Aorta (tissue), 5 donors: ENCODE measurements at regions not wholly inside any gene's neighbourhood (a gene's known extent, or its start where the extent isn't known, plus 50 kb on each side); places are given as distances from the start of the nearest gene placed in this dataset.

ENCODE experiments used
- ATAC-seq: fragments of 200-7000 bp; cut with Tn5 transposase; one replicate; pipeline ENCODE4 v1.9.1; 2022; ENCODE audit warnings: moderate library complexity; ENCODE audit not compliant: low FRiP score
- DNase-seq, 2 donors: peaks; one replicate each; pipeline ENCODE4 v3.0.0-alpha.2; 2020
- H3K27ac ChIP-seq, 2 donors: one replicate each; pipeline ENCODE4 v1.5.1; 2013; ENCODE audit warnings: low read length in 2 of 2, mild to moderate bottlenecking in 2 of 2, moderate library complexity in 2 of 2, control low read depth in 1 of 2, inconsistent platforms in 1 of 2, low read depth in 1 of 2
- H3K27me3 ChIP-seq, 2 donors: one replicate each; pipeline ENCODE4 v1.6.1; 2013; ENCODE audit warnings: control low read depth in 1 of 2, low read length in 1 of 2, mild to moderate bottlenecking in 1 of 2, moderate library complexity in 1 of 2; ENCODE audit not compliant: insufficient read depth in 2 of 2, control insufficient read depth in 1 of 2
- H3K36me3 ChIP-seq, 2 donors: one replicate each; pipeline ENCODE4 v1.6.1; 2013; ENCODE audit warnings: control low read depth in 1 of 2, low read length in 1 of 2, mild to moderate bottlenecking in 1 of 2; ENCODE audit not compliant: insufficient read depth in 2 of 2, control insufficient read depth in 1 of 2
- H3K4me1 ChIP-seq, 2 donors: one replicate each; pipeline ENCODE4 v1.6.1; 2013; ENCODE audit warnings: low read length in 2 of 2, control low read depth in 1 of 2, mild to moderate bottlenecking in 1 of 2, moderate library complexity in 1 of 2; ENCODE audit not compliant: insufficient read depth in 2 of 2, control insufficient read depth in 1 of 2
- H3K4me3 ChIP-seq, 2 donors: one replicate each; pipeline ENCODE4 v1.5.1; 2013; ENCODE audit warnings: low read length in 2 of 2, control low read depth in 1 of 2, mild to moderate bottlenecking in 1 of 2
- H3K9me3 ChIP-seq: one replicate; pipeline ENCODE4 v1.6.1; 2013; ENCODE audit warnings: mild to moderate bottlenecking, low read length; ENCODE audit not compliant: control insufficient read depth
- WGBS, 2 donors: extraction: QIAGEN DNeasy Blood & Tissue Kit; methylation state at CpG; one replicate each; pipeline ENCODE4 v1.1.7; 2013; 5-methylcytosine and 5-hydroxymethylcytosine counted together
- intact Hi-C, 2 donors: fragments of 100-400 bp; cut with DNase I; formaldehyde crosslinking; loops; one replicate each; pipeline versions ENCODE4 v1.14.2 to v1.15.0; 2022
- donor health status: healthy with polysubstance abuse.
- donor health status: Bipolar disorder and iron deficiency.
- donor health status: DM: no; HTN: no; CAD: no.
- donor health status: DM: no; HTN: no; CAD: no.
- donor health status: DM: yes; HTN: yes; CAD: no.

GRCh38 chr6:56005426-56005825 is 130.0 kb upstream of the BMP5 start:
- intact Hi-C loops, result no loop called here
- ATAC-seq (no peak), DNase-seq (no peak)
- H3K27ac ChIP-seq, result no peak overlapping the region
- no peak overlapping the region for H3K4me3 ChIP-seq
- no peaks in the 10 kb centered on the region for H3K27me3 ChIP-seq
- no peaks in the 10 kb centered on the region for H3K9me3 ChIP-seq
- WGBS, 2 donors, result 54 to 61% methylated on average over 1 of the region's 1 CpG
- H3K36me3 ChIP-seq, result no peaks in the 10 kb centered on the region
- no peaks in the 10 kb centered on the region for H3K4me1 ChIP-seq

GRCh38 chr6:56004426-56004825 is 129.0 kb upstream of the BMP5 start:
- WGBS, 2 donors, result 91 to 92% methylated on average over 2 of the region's 2 CpGs
- Histone ChIP-seq H3K27me3 (no peaks in the 10 kb centered on the region), H3K4me1 (no peaks in the 10 kb centered on the region), H3K4me3 (no peak overlapping the region), H3K27ac (no peak overlapping the region), H3K9me3 (no peaks in the 10 kb centered on the region), H3K36me3 (no peaks in the 10 kb centered on the region)
- no peak for DNase-seq
- intact Hi-C loops, result no loop called here
- no peak for ATAC-seq

GRCh38 chr6:56003616-56004015 is 128.2 kb upstream of the BMP5 start:
- H3K9me3 ChIP-seq, result no peaks in the 10 kb centered on the region
- H3K4me1 ChIP-seq, result no peaks in the 10 kb centered on the region
- no peak for DNase-seq
- no peaks in the 10 kb centered on the region for H3K27me3 ChIP-seq
- WGBS, 2 donors, result 93% methylated on average over 2 of the region's 2 CpGs
- no peak overlapping the region for H3K4me3 ChIP-seq
- intact Hi-C loops, result no loop called here
- no peak for ATAC-seq
- H3K27ac ChIP-seq, result no peak overlapping the region
- H3K36me3 ChIP-seq, result no peaks in the 10 kb centered on the region

- Histone ChIP-seq H3K27me3 (no peaks in the 10 kb centered on the region), H3K4me1 (no peaks in the 10 kb centered on the region), H3K9me3 (no peaks in the 10 kb centered on the region), H3K4me3 (no peak overlapping the region), H3K36me3 (no peaks in the 10 kb centered on the region), H3K27ac (no peak overlapping the region)
- DNase-seq (no peak), ATAC-seq (no peak)
- 54 to 68% methylated on average over 5 of the region's 5 CpGs for WGBS, 2 donors
- intact Hi-C loops, result no loop called here
These were observed 126.9 kb upstream of the BMP5 start for GRCh38 chr6:56002336-56002735.

GRCh38 chr6:55998576-55998975 is 123.2 kb upstream of the BMP5 start:
- ATAC-seq (no peak), DNase-seq (no peak)
- Histone ChIP-seq H3K4me1 (no peaks in the 10 kb centered on the region), H3K27me3 (no peaks in the 10 kb centered on the region), H3K9me3 (peaks cover under 1% of the 10 kb centered on the region), H3K27ac (no peak overlapping the region), H3K36me3 (no peaks in the 10 kb centered on the region), H3K4me3 (no peak overlapping the region)
- WGBS, 2 donors, result 89% methylated on average over 2 of the region's 2 CpGs
- intact Hi-C loops, result no loop called here

- no peaks in the 10 kb centered on the region for H3K4me1 ChIP-seq
- ATAC-seq, result no peak
- intact Hi-C loops, result no loop called here
- no peak overlapping the region for H3K4me3 ChIP-seq
- H3K27ac ChIP-seq, result no peak overlapping the region
- DNase-seq, result no peak
- whole genome bisulfite sequencing, 2 donors, result 93 to 98% methylated on average over 3 of the region's 3 CpGs
- H3K27me3 ChIP-seq, result no peaks in the 10 kb centered on the region
- no peaks in the 10 kb centered on the region for H3K36me3 ChIP-seq
- peaks cover 4% of the 10 kb centered on the region for H3K9me3 ChIP-seq
These were observed 122.0 kb upstream of the BMP5 start for GRCh38 chr6:55997223-55997874.

- ATAC-seq, result no peak
- Histone ChIP-seq H3K36me3 (no peaks in the 10 kb centered on the region), H3K9me3 (peaks cover 4% of the 10 kb centered on the region), H3K27me3 (no peaks in the 10 kb centered on the region), H3K4me1 (no peaks in the 10 kb centered on the region), H3K27ac (no peak overlapping the region), H3K4me3 (no peak overlapping the region)
- DNase-seq, result no peak
- WGBS, 2 donors, result 93 to 96% methylated on average over 3 of the region's 3 CpGs
- intact Hi-C loops, result no loop called here
These were observed 119.1 kb upstream of the BMP5 start for GRCh38 chr6:55994531-55994930.

- DNase-seq (no peak), ATAC-seq (no peak)
- intact Hi-C loops, result no loop called here
- Histone ChIP-seq H3K9me3 (peaks cover 4% of the 10 kb centered on the region), H3K27ac (no peak overlapping the region), H3K4me3 (no peak overlapping the region), H3K36me3 (no peaks in the 10 kb centered on the region), H3K4me1 (no peaks in the 10 kb centered on the region), H3K27me3 (no peaks in the 10 kb centered on the region)
- WGBS, 2 donors, result 94 to 96% methylated on average over 2 of the region's 2 CpGs
These were observed 118.0 kb upstream of the BMP5 start for GRCh38 chr6:55993418-55993817.

GRCh38 chr6:55992546-55992945 is 117.2 kb upstream of the BMP5 start:
- H3K36me3 ChIP-seq, result no peaks in the 10 kb centered on the region
- no peak for ATAC-seq
- DNase-seq, result no peak
- no peak overlapping the region for H3K27ac ChIP-seq
- intact Hi-C loops, result no loop called here
- H3K27me3 ChIP-seq, result no peaks in the 10 kb centered on the region
- H3K4me1 ChIP-seq, result no peaks in the 10 kb centered on the region
- peaks cover 4% of the 10 kb centered on the region for H3K9me3 ChIP-seq
- H3K4me3 ChIP-seq, result no peak overlapping the region
